Activated effector memory CD4-positive, alpha-beta T cell treated with anti-CD3 and anti-CD28 coated beads, Interleukin-2, amount 50 U/mL, for 16 hours (primary cell): ENCODE measurements at regions not wholly inside any gene's neighbourhood (a gene's known extent, or its start where the extent isn't known, plus 50 kb on each side); places are given as distances from the start of the nearest gene placed in this dataset.
"Not testable (repeated sequence)": the region's sequence is repeated elsewhere in the genome, so short reads cannot be mapped to it uniquely, and the experiment has no call there.

Experiments
- DNase-seq: peaks from one replicate; pipeline ENCODE4 v3.0.0-alpha.2; 2020

- no peak for DNase-seq
Measured at GRCh38 chr7:32680259-32681173, 185.2 kb downstream of the AVL9 start.

- DNase-seq, result no peak
Measured at GRCh38 chr7:32679192-32679591, 183.9 kb downstream of the AVL9 start.

- no peak for DNase-seq
Measured at GRCh38 chr7:32677593-32677992, 182.3 kb downstream of the AVL9 start.

GRCh38 chr7:32676249-32676941 is 181.1 kb downstream of the AVL9 start:
- no peak for DNase-seq

DNA sequence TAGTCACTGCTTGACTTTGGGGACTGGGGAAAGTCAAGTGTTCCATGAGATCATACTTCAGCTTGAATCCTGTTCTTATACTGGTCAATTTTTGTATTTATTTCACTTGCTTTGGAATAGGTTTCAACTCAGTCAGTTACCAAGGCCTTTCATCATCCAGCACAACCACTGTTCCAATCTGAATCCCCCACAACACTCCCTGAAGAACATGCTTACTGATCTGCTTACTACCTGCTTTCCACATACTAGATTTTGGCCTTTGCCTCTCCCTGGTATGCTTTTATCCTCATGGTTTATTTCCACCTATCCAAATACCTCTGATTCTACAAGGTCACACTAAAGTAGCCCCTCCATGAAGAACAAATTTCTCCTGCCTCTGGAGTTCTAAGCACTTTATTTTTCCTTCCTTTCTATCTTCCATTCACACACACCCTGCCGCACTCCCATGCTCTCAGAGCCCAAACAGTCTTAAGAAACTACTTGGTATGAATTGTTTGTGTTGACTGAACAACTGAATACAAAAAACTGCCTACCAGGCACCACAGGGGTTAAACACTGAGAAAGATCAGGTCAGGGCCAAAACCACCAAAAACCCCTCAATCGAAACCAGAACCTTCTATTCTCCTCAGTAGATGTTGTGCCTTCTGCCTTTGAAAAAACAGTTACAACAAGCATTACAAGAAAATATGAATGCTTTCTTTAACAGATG is 178.1 kb downstream of the AVL9 start:
- DNase-seq, result no peak

DNA sequence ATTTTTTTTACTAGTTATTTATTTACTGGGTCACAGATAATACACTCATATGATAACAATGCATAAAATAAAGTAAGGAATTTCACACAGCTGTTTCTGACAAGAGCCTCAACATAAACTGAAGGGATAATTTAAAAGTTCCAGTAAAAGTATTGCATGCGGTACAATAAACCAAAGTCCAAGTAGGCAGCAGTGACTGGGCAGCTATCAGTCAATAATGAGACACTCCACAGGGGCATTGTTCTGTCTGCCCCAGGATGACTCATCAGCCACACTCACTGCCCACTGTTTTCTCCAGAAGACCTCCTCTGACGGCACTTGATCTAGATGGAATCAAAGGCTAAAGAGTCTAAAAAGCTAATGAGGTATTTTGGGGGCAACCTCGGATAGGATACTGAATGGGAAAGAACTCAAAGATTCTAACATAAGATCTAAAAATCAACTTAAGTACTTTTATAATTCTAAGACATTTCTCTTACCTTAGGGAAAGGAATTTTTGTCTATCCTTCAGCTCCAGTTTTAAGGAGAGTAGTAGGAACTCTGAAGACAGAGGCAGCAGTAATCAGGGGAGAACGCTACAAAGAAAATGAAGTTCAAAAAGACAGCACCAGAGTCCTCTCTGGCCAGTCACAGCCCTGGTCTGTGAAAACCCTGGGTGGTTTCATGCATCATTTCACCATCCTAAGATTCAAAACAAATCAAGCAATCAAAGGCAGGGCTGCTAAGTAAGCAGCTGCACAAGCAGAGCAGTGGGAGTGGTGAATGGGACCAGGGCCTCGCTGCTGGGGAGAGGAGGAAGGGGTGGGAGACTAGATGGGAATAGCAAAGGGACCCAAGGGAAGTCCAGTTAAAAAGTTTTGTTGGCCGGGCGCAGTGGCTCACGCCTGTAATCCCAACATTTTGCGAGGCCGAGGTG is 175.1 kb downstream of the AVL9 start:
- no peak for DNase-seq

GRCh38 chr7:32669173-32669870 is 174.0 kb downstream of the AVL9 start:
- not testable (repeated sequence) for DNase-seq

- DNase-seq, result not testable (repeated sequence)
Measured at GRCh38 chr7:32668387-32669097, 173.3 kb downstream of the AVL9 start.

GRCh38 chr7:32667586-32667985 is 172.3 kb downstream of the AVL9 start:
- DNase-seq, result not testable (repeated sequence)

DNA sequence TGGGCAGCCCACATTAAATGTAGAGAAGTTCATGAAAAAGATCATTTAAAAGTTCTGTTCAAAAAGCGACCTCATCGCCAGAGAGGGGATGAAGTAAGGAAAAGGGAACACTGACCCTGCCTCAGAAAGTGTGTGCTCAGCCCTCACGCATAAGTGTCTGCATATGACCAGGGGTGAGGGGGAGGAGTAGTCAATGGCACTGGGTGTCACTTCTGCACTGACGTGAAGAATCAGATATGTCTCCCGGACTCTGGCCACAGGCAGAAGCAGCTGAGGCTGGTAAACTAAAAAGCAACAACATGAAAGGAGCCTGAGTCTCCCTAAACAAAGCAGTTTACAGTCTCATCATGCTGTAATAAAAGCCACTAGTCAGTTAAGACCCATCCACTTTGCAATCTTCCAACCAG is 168.5 kb downstream of the AVL9 start:
- not testable (repeated sequence) for DNase-seq

DNA sequence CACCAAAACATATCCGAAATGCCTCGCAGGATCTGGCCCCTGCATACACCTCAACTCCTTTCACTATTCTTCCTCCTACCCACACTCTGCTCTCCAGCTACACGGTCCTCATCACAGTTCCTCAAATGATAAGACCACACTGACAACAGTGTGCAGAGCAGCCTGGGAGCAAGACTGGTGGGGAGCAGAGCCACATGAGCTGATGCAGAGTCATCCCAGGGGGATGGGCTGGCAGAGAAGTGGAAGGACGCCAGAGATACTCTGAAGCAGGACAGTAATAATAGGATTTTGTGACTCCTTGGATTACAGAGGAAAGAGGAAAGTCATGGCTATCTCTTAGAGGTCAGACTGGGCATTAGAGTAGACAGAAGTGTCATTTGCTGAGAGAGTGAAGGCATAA is 167.2 kb downstream of the AVL9 start:
- DNase-seq, result not testable (repeated sequence)

- no peak for DNase-seq
Measured at GRCh38 chr7:32661929-32662328, 166.6 kb downstream of the AVL9 start.

- no peak for DNase-seq
Measured at GRCh38 chr7:32661501-32661900, 166.2 kb downstream of the AVL9 start.

DNA sequence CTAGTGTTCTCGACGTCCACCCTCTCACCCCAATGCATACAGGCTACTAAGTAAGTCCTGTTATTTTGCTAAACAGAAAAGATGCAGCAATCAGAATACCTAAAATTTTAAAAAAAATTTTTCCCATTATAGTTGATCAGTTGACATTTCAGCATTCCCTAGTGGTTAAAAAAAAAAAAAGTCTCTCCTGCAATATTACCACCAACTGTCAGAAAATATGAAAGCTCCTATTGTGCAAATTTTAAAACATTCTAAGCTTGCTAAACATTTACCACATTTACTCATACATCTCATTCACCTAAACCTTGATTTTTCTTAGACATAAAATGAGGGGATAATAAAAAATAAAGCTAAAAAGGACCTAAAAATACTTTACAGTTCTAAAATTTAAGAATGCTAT is 165.6 kb downstream of the AVL9 start:
- DNase-seq, result no peak

- DNase-seq, result no peak
Measured at GRCh38 chr7:32659853-32660252, 164.6 kb downstream of the AVL9 start.

GRCh38 chr7:32658467-32658869 is 163.2 kb downstream of the AVL9 start:
- DNase-seq, result no peak

GRCh38 chr7:32658034-32658433 is 162.7 kb downstream of the AVL9 start:
- no peak for DNase-seq

DNA sequence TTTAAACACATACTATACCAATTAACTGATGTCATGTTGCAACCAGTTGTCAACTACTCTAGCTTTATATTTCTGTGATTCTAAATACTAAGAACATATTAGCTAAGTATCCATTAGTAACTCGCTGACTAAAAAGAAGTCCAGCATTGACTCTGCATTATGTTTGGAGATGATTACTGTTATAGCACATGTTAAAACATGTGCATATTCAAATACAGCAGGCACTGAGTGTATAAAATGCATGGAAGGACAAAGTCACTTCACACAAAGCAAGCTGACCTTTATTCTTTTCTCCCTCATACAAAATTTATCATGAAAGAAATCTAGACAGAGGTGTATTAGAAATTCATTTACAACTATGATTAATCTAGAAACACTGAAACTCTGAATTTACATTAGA is 159.3 kb downstream of the AVL9 start:
- DNase-seq, result not testable (repeated sequence)

DNA sequence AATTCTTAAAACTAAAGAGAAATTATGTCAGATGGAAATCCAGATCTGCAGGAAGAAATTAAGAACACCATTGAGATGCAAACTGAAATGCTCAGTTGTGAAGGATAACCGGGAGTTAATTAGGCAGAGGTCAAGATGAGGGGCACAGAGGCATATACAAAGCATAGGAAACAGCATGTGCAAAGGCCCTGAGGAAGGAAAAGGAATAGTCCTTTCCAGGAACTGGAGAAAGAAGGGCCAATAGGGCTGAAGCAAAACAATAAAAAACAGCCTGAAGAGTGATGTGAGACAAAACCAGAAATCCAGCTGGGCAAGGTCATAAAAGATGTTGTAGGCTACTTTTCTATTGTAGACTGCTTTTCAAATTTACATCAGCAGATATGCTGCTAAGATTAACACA is 155.1 kb downstream of the AVL9 start:
- not testable (repeated sequence) for DNase-seq

DNA sequence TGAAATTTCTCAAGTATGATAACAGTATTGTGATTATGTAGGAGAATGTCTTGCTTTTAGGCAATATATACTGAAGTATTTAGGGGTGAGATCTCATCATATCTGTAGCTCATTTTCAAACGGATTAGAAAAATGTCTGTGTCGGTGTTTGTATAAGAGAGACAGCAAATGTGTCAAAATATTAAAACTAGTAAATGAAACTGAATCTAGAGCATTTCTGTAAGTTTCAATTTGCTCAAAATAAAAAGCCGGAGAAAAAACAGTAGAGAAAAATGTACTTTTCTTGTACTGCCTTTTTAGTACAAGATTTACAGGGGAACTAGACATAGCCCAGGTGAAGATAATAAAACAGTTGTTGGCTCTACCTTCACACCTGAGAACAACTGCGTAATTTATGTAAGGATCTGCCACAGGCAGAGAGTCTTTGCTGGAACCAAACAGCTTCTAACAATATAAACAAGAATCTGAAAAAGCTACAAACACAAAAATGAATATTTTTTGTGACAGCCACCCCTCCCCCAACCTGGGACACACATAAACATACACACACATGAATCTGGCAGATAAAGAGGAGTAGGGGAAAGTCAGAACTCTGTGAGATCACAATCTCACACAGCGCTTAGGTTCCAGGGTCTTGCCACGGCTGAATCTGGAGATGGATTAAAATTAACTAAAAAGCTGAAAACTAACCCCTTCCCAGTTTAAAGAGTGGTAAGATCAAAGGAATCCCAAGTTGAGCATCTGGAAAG is 153.3 kb downstream of the AVL9 start:
- no peak for DNase-seq
